ENCODE measurements at regions not wholly inside any gene's neighbourhood (a gene's known extent, or its start where the extent isn't known, plus 50 kb on each side); places are given as distances from the start of the nearest gene placed in this dataset.

- Histone ChIP-seq H3K4me1 (ENCODE audit: control insufficient read depth, extremely low read depth, insufficient read depth, low read length) (no peaks in the 10 kb centered on the region), H3K79me2 (ENCODE audit: control insufficient read depth, insufficient read depth, low read length) (no peaks in the 10 kb centered on the region), H3K9me3 (ENCODE audit: control insufficient read depth, low read depth, low read length) (no peaks in the 10 kb centered on the region), H4K20me1 (ENCODE audit: control insufficient read depth, extremely low read depth, insufficient read depth, low read length) (no peaks in the 10 kb centered on the region), H3K27ac (ENCODE audit: control insufficient read depth, insufficient read depth, low read length) (no peak overlapping the region), H3K4me3 (ENCODE audit: control insufficient read depth in 2 of 3, extremely low read depth in 1 of 3, insufficient read depth in 2 of 3, low read depth in 1 of 3, low read length in 3 of 3) (no peak overlapping the region), H3K27me3 (ENCODE audit: control insufficient read depth, extremely low read depth, insufficient read depth, low read length) (no peaks in the 10 kb centered on the region), H3K9ac (ENCODE audit: control insufficient read depth, extremely low read depth, insufficient read depth, low read length) (no peak overlapping the region), H3K36me3 (ENCODE audit: control insufficient read depth in 2 of 2, extremely low read depth in 1 of 2, insufficient read depth in 2 of 2, low read length in 2 of 2) (no peaks in the 10 kb centered on the region), H3K9me1 (ENCODE audit: control insufficient read depth, extremely low read depth, insufficient read depth, low read length) (no peaks in the 10 kb centered on the region), H3K4me2 (ENCODE audit: control insufficient read depth, extremely low read depth, insufficient read depth, low read depth, low read length) (no peak overlapping the region), H2AFZ (ENCODE audit: control insufficient read depth, low read length) (no peak overlapping the region)
- dilution Hi-C loops (cut with MboI; ENCODE audit: extremely low pct_ligation_motif_present, low sequenced_read_pairs) = no loop called here
- FAIRE-seq = no peak
- DNase-seq (ENCODE audit: low read depth, low spot score) = no peak
- TF ChIP-seq CTCF (optimal IDR thresholded peaks at IDR 0.05 in 1 of 3, IDR thresholded peaks at IDR 0.05 in 1 of 3, conservative IDR thresholded peaks at IDR 0.05 in 1 of 3; ENCODE audit: extremely low read depth in 1 of 3, insufficient read depth in 2 of 3, low read length in 3 of 3) (no peak), EZH2 (IDR thresholded peaks at IDR 0.05; ENCODE audit: low read length) (no peak)
Measured at GRCh38 chr5:75843319-75843718, 126.1 kb upstream of the POC5 start.

GRCh38 chr5:75839547-75839946, 122.3 kb upstream of the POC5 start:
- Histone ChIP-seq H3K4me1 (ENCODE audit: control insufficient read depth, extremely low read depth, insufficient read depth, low read length) (no peaks in the 10 kb centered on the region), H3K4me3 (ENCODE audit: control insufficient read depth in 2 of 3, extremely low read depth in 1 of 3, insufficient read depth in 2 of 3, low read depth in 1 of 3, low read length in 3 of 3) (no peak overlapping the region), H2AFZ (ENCODE audit: control insufficient read depth, low read length) (no peak overlapping the region), H3K9me3 (ENCODE audit: control insufficient read depth, low read depth, low read length) (no peaks in the 10 kb centered on the region), H3K79me2 (ENCODE audit: control insufficient read depth, insufficient read depth, low read length) (no peaks in the 10 kb centered on the region), H3K9ac (ENCODE audit: control insufficient read depth, extremely low read depth, insufficient read depth, low read length) (no peak overlapping the region), H3K27me3 (ENCODE audit: control insufficient read depth, extremely low read depth, insufficient read depth, low read length) (no peaks in the 10 kb centered on the region), H3K4me2 (ENCODE audit: control insufficient read depth, extremely low read depth, insufficient read depth, low read depth, low read length) (no peak overlapping the region), H3K36me3 (ENCODE audit: control insufficient read depth in 2 of 2, extremely low read depth in 1 of 2, insufficient read depth in 2 of 2, low read length in 2 of 2) (no peaks in the 10 kb centered on the region), H3K27ac (ENCODE audit: control insufficient read depth, insufficient read depth, low read length) (no peak overlapping the region), H4K20me1 (ENCODE audit: control insufficient read depth, extremely low read depth, insufficient read depth, low read length) (no peaks in the 10 kb centered on the region), H3K9me1 (ENCODE audit: control insufficient read depth, extremely low read depth, insufficient read depth, low read length) (no peaks in the 10 kb centered on the region)
- no peak for DNase-seq (ENCODE audit: low read depth, low spot score)
- dilution Hi-C loops (cut with MboI; ENCODE audit: extremely low pct_ligation_motif_present, low sequenced_read_pairs) = no loop called here
- FAIRE-seq = no peak
- TF ChIP-seq CTCF (optimal IDR thresholded peaks at IDR 0.05 in 1 of 3, IDR thresholded peaks at IDR 0.05 in 1 of 3, conservative IDR thresholded peaks at IDR 0.05 in 1 of 3; ENCODE audit: extremely low read depth in 1 of 3, insufficient read depth in 2 of 3, low read length in 3 of 3) = no peak

All from keratinocyte (primary cell).